ENCODE measurements at regions not wholly inside any gene's neighbourhood (a gene's known extent, or its start where the extent isn't known, plus 50 kb on each side); places are given as distances from the start of the nearest gene placed in this dataset.

GRCh38 chr2:120401275-120402066 lies 55.5 kb downstream of the INHBB start:
- DNase-seq (ENCODE audit: low spot score in 2 of 2), result peak in 1 of 2 donors; percentile 53
- no peaks in the 10 kb centered on the region for H3K9me3 ChIP-seq
- no peak for TF ChIP-seq CTCF (IDR thresholded peaks at IDR 0.05)
- no peak overlapping the region for H3K27ac ChIP-seq
- no peaks in the 10 kb centered on the region for H3K27me3 ChIP-seq
- intact Hi-C loops (cut with DNase I), result no loop called here
- no peaks in the 10 kb centered on the region for H3K4me1 ChIP-seq
- H3K4me3 ChIP-seq, result no peak overlapping the region
- no peaks in the 10 kb centered on the region for H3K36me3 ChIP-seq

DNA sequence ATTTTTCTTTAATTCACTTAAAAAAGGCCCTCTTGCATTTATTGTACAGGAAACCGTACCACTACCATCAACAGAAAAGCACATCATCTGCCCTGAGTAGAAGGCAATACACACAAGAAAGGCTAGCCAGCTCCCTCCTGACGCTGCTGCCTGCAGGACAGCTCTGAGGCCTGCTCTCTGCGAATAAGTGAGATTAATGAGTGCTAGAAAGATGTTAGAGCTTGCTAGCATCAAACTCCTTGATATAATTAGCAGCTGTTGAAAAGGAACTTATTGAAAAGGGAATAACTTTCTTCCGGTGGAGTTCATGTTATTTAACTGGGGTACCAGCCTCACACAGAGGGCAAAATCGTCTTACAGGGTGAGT lies 56.1 kb downstream of the INHBB start:
- Histone ChIP-seq H3K9me3 (no peaks in the 10 kb centered on the region), H3K36me3 (no peaks in the 10 kb centered on the region), H3K27me3 (no peaks in the 10 kb centered on the region), H3K4me3 (no peak overlapping the region), H3K4me1 (no peaks in the 10 kb centered on the region), H3K27ac (no peak overlapping the region)
- TF ChIP-seq CTCF (IDR thresholded peaks at IDR 0.05), result no peak
- intact Hi-C loops (cut with DNase I), result no loop called here
- no peak for DNase-seq (ENCODE audit: low spot score in 2 of 2)

- no peaks in the 10 kb centered on the region for H3K36me3 ChIP-seq
- no peak for TF ChIP-seq CTCF (IDR thresholded peaks at IDR 0.05)
- H3K9me3 ChIP-seq, result no peaks in the 10 kb centered on the region
- H3K4me1 ChIP-seq, result no peaks in the 10 kb centered on the region
- no peaks in the 10 kb centered on the region for H3K27me3 ChIP-seq
- no peak overlapping the region for H3K4me3 ChIP-seq
- DNase-seq (ENCODE audit: low spot score in 2 of 2), result peak in 1 of 2 donors; percentile 50
- H3K27ac ChIP-seq, result no peak overlapping the region
- intact Hi-C loops (cut with DNase I), result no loop called here
Observed at GRCh38 chr2:120402508-120402907, 56.6 kb downstream of the INHBB start.

- Histone ChIP-seq H3K36me3 (no peaks in the 10 kb centered on the region), H3K4me3 (no peak overlapping the region), H3K9me3 (no peaks in the 10 kb centered on the region), H3K27me3 (no peaks in the 10 kb centered on the region), H3K4me1 (no peaks in the 10 kb centered on the region), H3K27ac (no peak overlapping the region)
- no peak for DNase-seq (ENCODE audit: low spot score in 2 of 2)
- TF ChIP-seq CTCF (IDR thresholded peaks at IDR 0.05), result no peak
- intact Hi-C loops (cut with DNase I), result no loop called here
Observed at GRCh38 chr2:120403261-120403660, 57.3 kb downstream of the INHBB start.

DNA sequence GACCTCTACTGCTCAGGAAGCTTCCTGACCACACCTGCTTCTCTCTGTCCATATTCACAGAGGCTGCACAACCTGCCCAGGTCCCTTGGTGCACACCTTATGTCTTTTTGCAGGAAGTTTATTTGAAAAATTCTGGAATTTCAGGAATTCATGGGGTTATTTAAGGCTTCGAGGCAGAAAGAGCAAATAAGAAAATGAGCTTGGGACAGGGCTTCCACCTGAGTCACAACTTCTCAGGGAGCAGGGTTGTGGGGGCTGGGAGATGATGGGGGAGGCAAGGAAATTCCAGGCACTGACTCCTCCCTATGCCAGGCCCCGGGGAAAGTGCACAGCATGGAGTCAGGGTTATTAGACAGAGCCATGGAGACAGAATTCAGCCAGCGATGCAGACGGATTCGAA lies 57.7 kb downstream of the INHBB start:
- intact Hi-C loops (cut with DNase I), result no loop called here

More for the DNA sequence above, 57.7 kb downstream of the INHBB start:
- Histone ChIP-seq H3K4me3 (no peak overlapping the region), H3K9me3 (peaks cover 0 to 3% of the 10 kb centered on the region in 2 donors), H3K27ac (no peak overlapping the region), H3K36me3 (no peaks in the 10 kb centered on the region), H3K4me1 (no peaks in the 10 kb centered on the region), H3K27me3 (no peaks in the 10 kb centered on the region)
- TF ChIP-seq CTCF (IDR thresholded peaks at IDR 0.05), result no peak
- no peak for DNase-seq (ENCODE audit: low spot score in 2 of 2)

Measured in ascending aorta (tissue), 2 donors.